HG03378 (cell line): ENCODE measurements at regions not wholly inside any gene's neighbourhood (a gene's known extent, or its start where the extent isn't known, plus 50 kb on each side); places are given as distances from the start of the nearest gene placed in this dataset.
"Not testable (repeated sequence)": the region's sequence is repeated elsewhere in the genome, so short reads cannot be mapped to it uniquely, and the experiment has no call there.

Experiments used
- ATAC-seq: cut with Tn5 transposase; IDR thresholded peaks from one replicate; pipeline ENCODE4 v1.9.1; 2021; ENCODE audit warnings: mild to moderate bottlenecking, moderate library complexity; ENCODE audit not compliant: unreplicated experiment

DNA sequence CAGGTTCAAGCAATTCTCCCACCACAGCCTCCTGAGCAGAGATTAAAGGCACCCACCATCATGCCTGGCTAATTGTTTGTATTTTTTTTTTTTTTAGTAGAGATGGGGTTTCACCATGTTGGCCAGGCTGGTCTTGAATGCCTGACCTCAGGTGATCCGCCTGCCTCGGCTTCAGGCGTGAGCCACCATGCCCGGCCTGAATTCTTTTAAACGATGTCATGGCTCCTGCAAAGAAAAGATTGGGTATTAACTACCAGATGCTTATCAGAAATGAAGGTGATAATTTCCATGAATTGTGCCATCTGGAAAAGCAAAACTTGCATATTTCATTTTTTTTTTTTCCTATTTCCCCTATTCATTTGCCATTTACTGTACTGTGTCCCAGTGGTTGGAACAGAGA, 195.7 kb upstream of the IGFBP7 start:
- ATAC-seq = no peak

DNA sequence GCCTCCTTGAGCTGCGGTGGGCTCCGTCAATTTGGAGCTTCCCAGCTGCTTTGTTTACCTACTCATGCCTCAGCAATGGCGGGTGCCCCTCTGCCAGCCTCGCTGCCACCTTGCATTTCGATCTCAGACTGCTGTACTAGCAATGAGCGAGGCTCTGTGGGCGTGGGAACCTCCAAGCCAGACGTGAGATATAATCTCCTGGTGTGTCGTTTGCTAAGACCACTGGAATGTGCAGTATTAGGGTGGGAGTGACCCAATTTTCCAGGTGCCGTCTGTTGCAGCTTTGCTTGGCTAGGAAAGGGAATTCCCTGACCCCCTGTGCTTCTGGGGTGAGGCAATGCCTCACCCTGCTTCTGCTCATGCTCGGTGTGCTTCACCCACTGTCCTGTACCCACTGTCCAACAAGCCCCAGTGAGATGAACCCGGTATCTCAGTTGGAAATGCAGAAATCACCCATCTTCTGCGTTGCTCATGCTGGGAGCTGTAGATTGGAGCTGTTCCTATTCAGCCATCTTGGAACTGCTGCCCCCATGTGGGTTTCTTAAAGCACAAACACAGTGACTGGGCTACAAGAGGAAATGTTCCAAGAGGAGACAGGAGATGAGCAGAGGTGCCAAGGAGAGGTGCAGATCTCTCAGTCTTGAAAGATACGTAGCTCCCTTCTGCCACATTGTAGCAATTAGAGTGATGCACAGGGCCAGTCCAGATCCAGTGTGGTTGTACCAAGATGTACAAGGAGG, 193.0 kb upstream of the IGFBP7 start:
- no peak for ATAC-seq

DNA sequence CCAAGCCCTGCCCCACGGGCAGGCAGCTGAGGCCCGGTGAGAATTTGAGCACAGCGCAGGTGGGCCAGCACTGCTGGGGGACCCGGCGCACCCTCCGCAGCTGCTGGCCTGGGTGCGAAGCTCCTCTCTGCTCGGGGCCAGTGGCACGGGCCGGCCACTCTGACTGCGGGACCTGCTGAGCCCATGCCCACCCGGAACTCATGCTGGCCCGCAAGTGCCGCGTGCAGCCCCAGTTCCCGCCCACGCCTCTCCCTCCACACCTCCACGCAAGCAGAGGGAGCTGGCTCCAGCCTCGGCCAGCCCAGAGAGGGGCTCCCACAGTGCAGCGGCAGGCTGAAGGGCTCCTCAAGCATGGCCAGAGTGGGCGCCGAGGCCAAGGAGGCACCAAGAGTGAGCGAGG, 190.1 kb upstream of the IGFBP7 start:
- not testable (repeated sequence) for ATAC-seq

DNA sequence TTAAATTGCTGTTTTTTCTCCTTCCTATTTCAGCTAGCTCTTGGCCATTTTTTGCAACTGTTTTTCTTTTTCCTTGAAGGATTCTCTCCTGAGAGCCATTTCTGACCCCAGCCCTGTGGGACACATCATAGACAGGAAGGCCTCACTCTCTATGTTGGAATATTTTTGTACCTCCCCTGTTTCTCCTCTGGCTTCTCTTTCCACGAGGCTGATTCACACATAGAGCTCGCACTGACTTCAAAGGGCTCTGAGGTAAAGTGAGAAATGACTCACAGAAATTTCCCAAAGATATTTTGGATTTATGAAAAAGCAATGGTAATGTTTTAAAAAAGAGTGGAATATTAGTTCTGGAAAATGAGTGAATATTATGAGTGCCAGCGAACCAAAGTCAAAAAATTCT, 181.7 kb upstream of the IGFBP7 start:
- no peak for ATAC-seq

- ATAC-seq = no peak
Observed at GRCh38 chr4:57287687-57288604, 177.8 kb upstream of the IGFBP7 start.

DNA sequence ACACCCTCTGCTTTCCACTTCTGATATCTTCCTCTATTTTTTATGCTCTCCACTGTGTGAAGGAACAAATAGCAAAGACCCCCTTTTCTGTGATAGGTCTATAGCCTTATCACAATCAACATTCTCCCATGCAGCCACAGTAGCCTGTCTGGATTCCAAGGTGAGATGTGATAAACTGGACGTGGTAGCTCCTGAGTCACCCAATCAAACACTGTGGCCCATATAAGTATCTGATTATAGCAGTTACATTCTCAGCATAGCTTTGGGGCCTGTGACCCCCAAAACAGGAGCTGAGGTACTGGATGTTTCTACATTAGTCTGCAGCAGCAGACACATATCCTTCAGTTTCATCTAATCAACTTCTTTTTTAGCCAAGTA, 172.7 kb upstream of the IGFBP7 start:
- ATAC-seq = no peak

DNA sequence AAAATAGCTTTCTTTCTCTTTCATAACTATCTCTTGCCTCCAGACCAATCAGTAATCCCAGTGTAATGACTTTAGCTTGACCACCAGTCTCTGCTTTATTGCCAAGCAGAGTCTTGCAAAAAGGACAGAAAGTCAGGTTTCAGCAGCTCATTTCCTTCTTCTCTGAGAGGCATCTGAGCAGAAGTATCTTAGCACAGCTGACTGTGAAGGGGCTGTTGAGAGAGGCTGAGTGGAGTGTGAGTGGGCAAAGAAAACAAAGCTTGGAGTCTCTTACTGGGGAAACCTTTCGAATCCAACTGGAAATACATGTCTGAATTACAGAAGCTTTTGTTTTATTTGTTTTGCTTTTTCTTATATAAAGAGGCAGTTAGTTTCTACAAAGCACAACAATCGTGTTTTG, 170.3 kb upstream of the IGFBP7 start:
- no peak for ATAC-seq

GRCh38 chr4:57278780-57279179, 168.6 kb upstream of the IGFBP7 start:
- no peak for ATAC-seq

GRCh38 chr4:57274082-57274481, 163.9 kb upstream of the IGFBP7 start:
- no peak for ATAC-seq

GRCh38 chr4:57270346-57270745, 160.2 kb upstream of the IGFBP7 start:
- no peak for ATAC-seq

GRCh38 chr4:57265831-57266582, 155.8 kb upstream of the IGFBP7 start:
- no peak for ATAC-seq

- no peak for ATAC-seq
Observed at GRCh38 chr4:57254754-57255153, 144.6 kb upstream of the IGFBP7 start.

DNA sequence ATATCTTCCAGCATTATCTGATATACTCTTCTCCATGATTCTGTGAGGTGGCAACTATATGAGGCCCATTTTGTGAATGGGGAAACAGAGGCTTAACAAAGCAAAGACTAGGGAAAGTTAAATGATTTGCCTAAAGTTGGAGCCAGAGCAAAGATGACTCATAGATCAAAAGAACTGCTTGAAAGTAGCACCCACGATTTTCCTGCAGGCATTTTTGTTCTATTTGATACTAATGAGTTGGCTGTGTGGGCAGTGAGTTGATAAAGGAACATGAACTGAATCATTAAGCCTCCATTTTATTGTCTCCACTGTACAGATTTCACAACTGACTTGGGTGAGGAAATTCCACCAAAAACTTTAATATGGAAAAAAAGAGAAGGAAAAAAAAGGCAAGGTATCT, 138.9 kb upstream of the IGFBP7 start:
- no peak for ATAC-seq

GRCh38 chr4:57243076-57243475, 132.9 kb upstream of the IGFBP7 start:
- no peak for ATAC-seq

GRCh38 chr4:57234252-57234775, 124.1 kb upstream of the IGFBP7 start:
- ATAC-seq = no peak

GRCh38 chr4:57233386-57233785, 123.2 kb upstream of the IGFBP7 start:
- no peak for ATAC-seq

DNA sequence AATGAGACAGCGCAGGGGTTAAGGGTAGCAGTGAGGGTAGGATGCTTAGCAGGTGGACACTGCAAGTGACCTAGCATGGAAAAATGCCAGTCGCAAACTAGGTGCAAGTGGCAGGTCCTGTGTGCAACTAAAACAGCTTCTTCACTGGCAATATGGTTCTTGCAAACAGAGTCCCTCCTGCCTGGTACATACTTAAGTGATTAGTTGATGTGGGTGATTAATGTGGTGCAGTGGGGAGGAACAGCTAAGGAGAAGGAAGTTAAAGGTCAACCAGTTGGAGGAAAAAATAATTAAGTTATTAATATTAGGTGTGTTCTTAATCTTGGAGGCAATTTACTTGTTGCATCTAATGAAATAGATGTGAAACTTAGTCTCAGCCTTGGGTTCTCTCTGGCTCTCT, 121.6 kb upstream of the IGFBP7 start:
- ATAC-seq = no peak

DNA sequence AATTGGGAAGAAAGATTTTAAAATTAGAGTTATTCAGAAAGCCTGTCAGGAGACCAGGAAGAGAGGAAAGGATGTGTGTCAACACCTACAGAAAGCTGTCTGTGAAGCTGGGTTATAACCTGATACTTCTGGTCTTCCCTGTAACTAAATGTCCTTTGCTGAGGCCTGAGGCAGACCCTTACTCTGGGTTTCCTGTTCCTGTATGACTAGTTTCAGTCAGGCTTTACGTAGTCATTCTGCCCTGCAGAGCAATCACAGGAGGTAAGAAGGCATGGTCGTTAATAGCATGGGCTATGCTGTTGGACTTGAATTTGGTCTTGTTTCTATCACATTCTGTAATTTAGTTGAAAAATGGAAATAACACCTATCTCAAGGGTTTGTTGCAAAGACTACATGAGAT, 110.5 kb upstream of the IGFBP7 start:
- peak; percentile 60 for ATAC-seq

DNA sequence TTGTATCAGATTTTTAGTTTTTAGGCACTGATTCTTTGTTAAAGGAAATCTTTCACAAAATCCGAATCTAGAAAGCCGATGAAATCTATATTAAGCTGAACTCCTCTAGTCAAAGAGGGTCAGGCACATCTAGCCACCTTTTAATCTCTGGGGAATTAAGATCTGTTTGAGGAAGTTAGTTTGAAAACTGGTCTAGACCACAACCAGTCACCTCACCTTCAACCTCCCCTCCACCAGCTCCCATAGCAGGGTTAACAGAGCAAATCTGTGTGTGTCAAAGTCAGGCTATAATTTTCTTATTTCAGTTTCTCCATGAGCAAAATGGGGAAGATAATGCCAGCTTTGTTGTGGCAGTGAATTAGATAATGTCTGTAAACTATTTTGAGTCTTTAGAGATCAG, 110.0 kb upstream of the IGFBP7 start:
- peak; percentile 79 for ATAC-seq

GRCh38 chr4:57219431-57219830, 109.2 kb upstream of the IGFBP7 start:
- ATAC-seq = no peak
